OCI-LY1 (cell line): ENCODE measurements at regions not wholly inside any gene's neighbourhood (a gene's known extent, or its start where the extent isn't known, plus 50 kb on each side); places are given as distances from the start of the nearest gene placed in this dataset.

Source experiments
- EZH2 ChIP-seq: fragments of 200-600 bp; sonication (generic), shearing (Covaris generic); IDR thresholded peaks from 2 replicates; pipeline ENCODE4 v1.8.0; 2017; ENCODE audit warnings: borderline replicate concordance, mixed run types, mild to moderate bottlenecking, antibody characterized with exemption, low read length, moderate library complexity, mixed read lengths
- TF ChIP-seq, protein P1 (sequence below): fragments of 200-600 bp; sonication (generic), shearing (Covaris generic); IDR thresholded peaks from 2 replicates; pipeline ENCODE4 v1.5.1; 2017; ENCODE audit warnings: mild to moderate bottlenecking, antibody characterized with exemption, low read length, moderate library complexity, mixed read lengths

DNA sequence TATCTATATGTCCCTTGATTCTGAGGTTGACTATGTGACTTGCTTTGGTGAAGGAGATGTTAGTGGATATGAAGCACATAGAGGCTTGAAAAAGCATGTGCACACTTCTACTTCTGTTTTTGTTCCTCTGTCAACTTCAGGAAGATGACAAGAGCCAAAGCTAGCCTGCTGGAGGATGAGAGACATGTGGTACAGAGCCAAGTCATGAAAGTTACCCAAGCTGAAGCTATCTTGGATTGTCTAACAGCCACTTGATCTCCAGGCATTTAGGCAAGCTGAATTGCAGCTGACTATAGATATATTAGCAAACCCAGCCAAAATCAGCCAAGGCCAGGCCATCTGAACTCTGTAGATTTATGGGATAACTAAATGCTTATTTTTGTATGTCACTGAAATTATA, 70.8 kb upstream of the DYNLT3 start:
- TF ChIP-seq, protein P1, sequence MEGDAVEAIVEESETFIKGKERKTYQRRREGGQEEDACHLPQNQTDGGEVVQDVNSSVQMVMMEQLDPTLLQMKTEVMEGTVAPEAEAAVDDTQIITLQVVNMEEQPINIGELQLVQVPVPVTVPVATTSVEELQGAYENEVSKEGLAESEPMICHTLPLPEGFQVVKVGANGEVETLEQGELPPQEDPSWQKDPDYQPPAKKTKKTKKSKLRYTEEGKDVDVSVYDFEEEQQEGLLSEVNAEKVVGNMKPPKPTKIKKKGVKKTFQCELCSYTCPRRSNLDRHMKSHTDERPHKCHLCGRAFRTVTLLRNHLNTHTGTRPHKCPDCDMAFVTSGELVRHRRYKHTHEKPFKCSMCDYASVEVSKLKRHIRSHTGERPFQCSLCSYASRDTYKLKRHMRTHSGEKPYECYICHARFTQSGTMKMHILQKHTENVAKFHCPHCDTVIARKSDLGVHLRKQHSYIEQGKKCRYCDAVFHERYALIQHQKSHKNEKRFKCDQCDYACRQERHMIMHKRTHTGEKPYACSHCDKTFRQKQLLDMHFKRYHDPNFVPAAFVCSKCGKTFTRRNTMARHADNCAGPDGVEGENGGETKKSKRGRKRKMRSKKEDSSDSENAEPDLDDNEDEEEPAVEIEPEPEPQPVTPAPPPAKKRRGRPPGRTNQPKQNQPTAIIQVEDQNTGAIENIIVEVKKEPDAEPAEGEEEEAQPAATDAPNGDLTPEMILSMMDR, result no peak
- TF ChIP-seq EZH2, result no peak
